Activated B cell treated with CpG ODN at 0.5 μM for 24 hours (primary cell): ENCODE measurements at regions not wholly inside any gene's neighbourhood (a gene's known extent, or its start where the extent isn't known, plus 50 kb on each side); places are given as distances from the start of the nearest gene placed in this dataset.
"Not testable (repeated sequence)": the region's sequence is repeated elsewhere in the genome, so short reads cannot be mapped to it uniquely, and the experiment has no call there.

Experiments used
- ATAC-seq: fragments of 200-7000 bp; cut with Tn5 transposase; one replicate; pipeline ENCODE4 v1.10.0; 2021; ENCODE audit warnings: low read depth, mild to moderate bottlenecking, moderate library complexity
- CTCF ChIA-PET: fragments of 350-600 bp; sonication (Branson Sonifier 250); formaldehyde crosslinking; loops from one replicate; lab custom pipeline; 2021; ENCODE audit warnings: antibody characterized with exemption; lab: Charles Lee
- POLR2A ChIA-PET: fragments of 350-600 bp; sonication (Branson Sonifier 250); formaldehyde crosslinking; loops from one replicate; lab custom pipeline; 2021; ENCODE audit warnings: antibody characterized with exemption; lab: Charles Lee
- DNase-seq: peaks from one replicate; pipeline ENCODE4 v3.0.0; 2022
- H3K27ac Mint-ChIP-seq: one replicate; pipeline ENCODE4 v1.8.0; 2020; ENCODE audit warnings: mixed read lengths
- H3K27me3 Mint-ChIP-seq: one replicate; pipeline ENCODE4 v1.8.0; 2021; ENCODE audit warnings: mixed read lengths
- H3K36me3 Mint-ChIP-seq: one replicate; pipeline ENCODE4 v1.8.0; 2021; ENCODE audit warnings: low read depth, mixed read lengths
- H3K4me1 Mint-ChIP-seq: one replicate; pipeline ENCODE4 v1.8.0; 2021; ENCODE audit warnings: mixed read lengths
- H3K4me3 Mint-ChIP-seq: one replicate; pipeline ENCODE4 v1.8.0; 2020; ENCODE audit warnings: mild to moderate bottlenecking, mixed read lengths
- H3K9me3 Mint-ChIP-seq: one replicate; pipeline ENCODE4 v1.8.0; 2020; ENCODE audit warnings: mixed read lengths
- intact Hi-C: fragments of 100-400 bp; cut with micrococcal nuclease; formaldehyde crosslinking; loops from one replicate; pipeline ENCODE4 v1.15.1; 2024
- TF ChIP-seq, protein P1 (sequence below): fragments of 200-600 bp; IDR thresholded peaks from one replicate; pipeline ENCODE4 v1.8.0; 2022; ENCODE audit warnings: antibody characterized with exemption, mild to moderate bottlenecking

DNA sequence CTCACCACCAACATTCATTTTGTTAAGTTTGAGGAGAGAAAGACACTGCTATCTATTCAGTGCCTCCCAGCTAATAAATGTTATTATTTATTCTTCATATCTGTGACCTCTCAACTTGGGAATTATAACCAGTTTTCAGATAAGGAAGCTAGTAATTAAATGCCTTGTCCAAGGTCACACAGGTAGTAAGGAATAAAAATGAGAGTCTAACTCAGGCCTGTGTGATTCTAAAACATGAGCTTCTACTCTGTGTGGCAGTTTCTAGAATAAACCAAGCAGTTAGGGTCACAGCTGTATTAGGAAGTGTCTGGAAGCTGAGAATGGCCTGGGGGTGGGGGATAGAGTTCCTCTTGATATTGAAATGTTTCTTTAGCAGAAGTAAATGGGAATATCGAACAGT is 137.8 kb upstream of the LRATD1 start:
- DNase-seq (no peak), ATAC-seq (no peak)
- H3K4me3 Mint-ChIP-seq: no peak overlapping the region
- H3K27me3 Mint-ChIP-seq: no peaks in the 10 kb centered on the region
- CTCF ChIA-PET: no interaction called here
- POLR2A ChIA-PET: no interaction called here
- H3K27ac Mint-ChIP-seq: no peak overlapping the region
- H3K9me3 Mint-ChIP-seq: peaks cover 1% of the 10 kb centered on the region
- no peaks in the 10 kb centered on the region for H3K4me1 Mint-ChIP-seq
- TF ChIP-seq, protein P1, sequence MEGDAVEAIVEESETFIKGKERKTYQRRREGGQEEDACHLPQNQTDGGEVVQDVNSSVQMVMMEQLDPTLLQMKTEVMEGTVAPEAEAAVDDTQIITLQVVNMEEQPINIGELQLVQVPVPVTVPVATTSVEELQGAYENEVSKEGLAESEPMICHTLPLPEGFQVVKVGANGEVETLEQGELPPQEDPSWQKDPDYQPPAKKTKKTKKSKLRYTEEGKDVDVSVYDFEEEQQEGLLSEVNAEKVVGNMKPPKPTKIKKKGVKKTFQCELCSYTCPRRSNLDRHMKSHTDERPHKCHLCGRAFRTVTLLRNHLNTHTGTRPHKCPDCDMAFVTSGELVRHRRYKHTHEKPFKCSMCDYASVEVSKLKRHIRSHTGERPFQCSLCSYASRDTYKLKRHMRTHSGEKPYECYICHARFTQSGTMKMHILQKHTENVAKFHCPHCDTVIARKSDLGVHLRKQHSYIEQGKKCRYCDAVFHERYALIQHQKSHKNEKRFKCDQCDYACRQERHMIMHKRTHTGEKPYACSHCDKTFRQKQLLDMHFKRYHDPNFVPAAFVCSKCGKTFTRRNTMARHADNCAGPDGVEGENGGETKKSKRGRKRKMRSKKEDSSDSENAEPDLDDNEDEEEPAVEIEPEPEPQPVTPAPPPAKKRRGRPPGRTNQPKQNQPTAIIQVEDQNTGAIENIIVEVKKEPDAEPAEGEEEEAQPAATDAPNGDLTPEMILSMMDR: no peak
- intact Hi-C loops: no loop called here
- no peaks in the 10 kb centered on the region for H3K36me3 Mint-ChIP-seq

DNA sequence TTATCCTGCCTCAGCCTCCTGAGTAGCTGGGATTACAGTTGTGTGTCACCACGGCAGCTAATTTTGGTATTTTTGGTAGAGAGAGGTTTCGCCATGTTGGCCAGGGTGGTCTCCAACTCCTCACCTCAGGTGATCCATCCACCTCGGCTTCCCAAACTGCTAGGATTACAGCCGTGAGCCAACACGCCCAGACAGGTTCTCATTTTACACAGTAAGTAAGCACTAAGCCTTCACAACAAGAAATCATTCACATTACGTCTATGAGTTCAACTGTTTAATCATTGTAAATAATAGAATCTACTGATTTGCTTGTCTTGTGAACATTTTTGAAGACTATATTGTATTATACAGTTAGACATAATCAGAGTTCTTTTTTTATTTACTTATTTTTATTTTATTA is 131.5 kb upstream of the LRATD1 start:
- H3K4me3 Mint-ChIP-seq: no peak overlapping the region
- no peaks in the 10 kb centered on the region for H3K9me3 Mint-ChIP-seq
- H3K27ac Mint-ChIP-seq: no peak overlapping the region
- no peaks in the 10 kb centered on the region for H3K27me3 Mint-ChIP-seq
- no peaks in the 10 kb centered on the region for H3K4me1 Mint-ChIP-seq
- TF ChIP-seq, protein P1: no peak
- CTCF ChIA-PET: no interaction called here
- POLR2A ChIA-PET: no interaction called here
- H3K36me3 Mint-ChIP-seq: no peaks in the 10 kb centered on the region
- intact Hi-C loops: no loop called here
- ATAC-seq (no peak), DNase-seq (no peak)

DNA sequence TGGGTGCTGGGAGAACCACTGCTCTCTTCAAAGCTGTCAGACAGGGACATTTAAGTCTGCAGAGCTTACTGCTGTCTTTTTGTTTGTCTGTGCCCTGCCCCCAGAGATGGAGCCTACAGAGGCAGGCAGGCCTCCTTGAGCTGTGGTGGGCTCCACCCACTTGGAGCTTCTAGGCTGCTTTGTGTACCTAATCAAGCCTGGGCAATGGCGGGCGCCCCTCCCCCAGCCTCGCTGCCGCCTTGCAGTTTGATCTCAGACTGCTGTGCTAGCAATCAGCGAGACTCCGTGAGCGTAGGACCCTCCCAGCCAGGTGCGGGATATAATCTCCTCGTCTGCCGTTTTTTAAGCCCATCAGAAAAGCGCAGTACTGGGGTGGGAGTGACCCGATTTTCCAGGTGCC is 125.6 kb upstream of the LRATD1 start:
- H3K27me3 Mint-ChIP-seq, POLR2A ChIA-PET, DNase-seq, ATAC-seq, H3K36me3 Mint-ChIP-seq, H3K4me3 Mint-ChIP-seq, CTCF ChIA-PET, H3K27ac Mint-ChIP-seq, H3K4me1 Mint-ChIP-seq, intact Hi-C loops, H3K9me3 Mint-ChIP-seq: not testable (repeated sequence)

DNA sequence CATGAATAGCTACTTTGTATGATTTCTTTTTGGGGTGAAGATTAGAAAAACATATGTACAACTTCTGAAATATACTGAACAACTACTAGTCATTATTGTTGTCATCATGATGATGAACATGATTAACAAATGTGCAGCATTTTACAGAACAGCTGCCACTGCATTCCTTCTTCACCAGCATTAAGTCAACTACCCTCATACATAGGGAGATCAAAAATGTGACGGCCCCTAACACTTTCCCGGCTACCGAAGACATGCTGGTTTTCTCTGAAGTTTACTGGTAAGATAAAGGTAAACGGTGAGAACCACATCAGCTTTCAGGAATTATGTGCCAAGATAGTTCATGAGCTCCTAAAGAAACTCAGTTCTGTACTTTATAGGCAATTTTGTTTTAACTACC is 121.0 kb upstream of the LRATD1 start:
- no peak for DNase-seq
- H3K4me3 Mint-ChIP-seq: no peak overlapping the region
- intact Hi-C loops: no loop called here
- ChIA-PET POLR2A (no interaction called here), CTCF (no interaction called here)
- H3K4me1 Mint-ChIP-seq: no peaks in the 10 kb centered on the region
- TF ChIP-seq, protein P1: no peak
- H3K27ac Mint-ChIP-seq: no peak overlapping the region
- ATAC-seq: no peak
- H3K9me3 Mint-ChIP-seq: peaks cover 7% of the 10 kb centered on the region
- H3K27me3 Mint-ChIP-seq: no peaks in the 10 kb centered on the region
- H3K36me3 Mint-ChIP-seq: no peaks in the 10 kb centered on the region

DNA sequence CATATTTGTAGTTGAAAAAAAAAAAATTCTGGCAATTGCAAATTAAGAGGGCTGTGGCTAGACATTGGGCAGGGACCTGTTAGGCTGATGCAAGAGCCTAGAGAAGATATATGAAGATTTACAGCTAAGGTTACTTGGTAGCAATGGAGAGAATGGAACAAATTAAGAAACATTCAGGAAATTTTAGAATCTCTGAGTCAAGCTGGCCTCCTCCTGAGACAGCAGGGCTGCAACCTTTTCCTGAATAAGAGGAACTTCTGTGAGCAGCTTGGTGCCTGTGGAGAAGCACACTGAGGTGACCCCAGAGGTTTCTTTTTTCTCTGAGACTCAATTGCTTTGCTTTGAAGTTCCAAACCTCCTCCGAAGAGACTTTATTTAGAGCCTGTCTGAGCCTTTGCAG is 118.6 kb upstream of the LRATD1 start:
- H3K27me3 Mint-ChIP-seq: no peaks in the 10 kb centered on the region
- DNase-seq (no peak), ATAC-seq (no peak)
- ChIA-PET POLR2A (no interaction called here), CTCF (no interaction called here)
- H3K36me3 Mint-ChIP-seq: no peaks in the 10 kb centered on the region
- no peaks in the 10 kb centered on the region for H3K4me1 Mint-ChIP-seq
- TF ChIP-seq, protein P1: no peak
- intact Hi-C loops: no loop called here
- peaks cover 7% of the 10 kb centered on the region for H3K9me3 Mint-ChIP-seq
- no peak overlapping the region for H3K27ac Mint-ChIP-seq
- no peak overlapping the region for H3K4me3 Mint-ChIP-seq

DNA sequence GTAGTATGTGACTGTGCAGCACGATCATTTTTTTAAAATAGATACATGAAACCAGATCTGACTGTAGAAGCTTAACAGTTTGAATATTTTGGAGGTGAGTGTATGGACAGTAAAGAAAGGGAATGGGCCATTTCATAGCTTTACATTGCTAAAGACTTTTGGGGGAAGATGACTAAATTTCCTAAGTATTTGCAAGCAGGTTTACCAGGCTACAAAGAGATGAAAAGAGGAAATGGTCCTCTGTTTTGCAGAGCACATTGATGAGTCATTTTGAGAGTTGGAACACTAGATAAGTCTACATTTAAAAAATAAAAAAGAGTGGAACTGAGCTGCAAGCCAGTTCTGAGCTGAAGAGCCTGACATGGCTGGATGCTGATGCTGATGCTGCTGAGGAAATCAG is 115.7 kb upstream of the LRATD1 start:
- Mint-ChIP-seq H3K4me1 (no peaks in the 10 kb centered on the region), H3K36me3 (no peaks in the 10 kb centered on the region), H3K4me3 (no peak overlapping the region), H3K27me3 (no peaks in the 10 kb centered on the region), H3K27ac (no peak overlapping the region), H3K9me3 (peaks cover 2% of the 10 kb centered on the region)
- ChIA-PET CTCF (no interaction called here), POLR2A (no interaction called here)
- intact Hi-C loops: no loop called here
- ATAC-seq (no peak), DNase-seq (no peak)
- TF ChIP-seq, protein P1: no peak
